ENCODE measurements at regions not wholly inside any gene's neighbourhood (a gene's known extent, or its start where the extent isn't known, plus 50 kb on each side); places are given as distances from the start of the nearest gene placed in this dataset.

- CTCF ChIA-PET (ENCODE audit: partially characterized antibody), result interaction anchor here (0.9 to 1.8 kb wide), 3 partner anchors 13 to 127 kb away, joined by 3 to 7 read pairs (median 3); partner anchors contain the start of genes MRPL32 and PSMA2
- H2BK5ac ChIP-seq (ENCODE audit: low read depth, low read length), result no peak overlapping the region; the same call in 1 of the 2 replicates
- H2BK20ac ChIP-seq (ENCODE audit: low read length), result peak overlapping the region; percentile 62
- 0 out of 8 replicates have a peak overlapping the region, but pooled peaks of 1 of the 4 experiments have one; percentile 19 for H3K4me3 ChIP-seq (ENCODE audit: extremely low read depth in 1 of 4, insufficient read depth in 2 of 4, low read depth in 3 of 4, low read length in 4 of 4)
- no peaks in the 10 kb centered on the region for H3K79me2 ChIP-seq (ENCODE audit: control insufficient read depth in 1 of 2, insufficient read depth in 2 of 2, low read length in 2 of 2)
- H3K9ac ChIP-seq (replicated peaks in 1 of 4; ENCODE audit: extremely low read depth in 1 of 4, low read depth in 3 of 4, low read length in 3 of 4), result no peak overlapping the region
- no peak overlapping the region for H3K27ac ChIP-seq (ENCODE audit: low read depth, low read length)
- no peak for TF ChIP-seq EGR1 (IDR thresholded peaks at IDR 0.05; ENCODE audit: borderline replicate concordance, low read depth, low read length)
- TF ChIP-seq SP1 (IDR thresholded peaks at IDR 0.05; ENCODE audit: low read depth, low read length), result no peak
- TF ChIP-seq CBX8 (IDR thresholded peaks at IDR 0.05; ENCODE audit: borderline replicate concordance, low read depth, low read length), result no peak
- TF ChIP-seq SIN3A (conservative IDR thresholded peaks at IDR 0.05 in 1 of 2, IDR thresholded peaks at IDR 0.05 in 1 of 2; ENCODE audit: low read depth in 1 of 2, low read length in 2 of 2), result no peak
- TF ChIP-seq ZNF274 (IDR thresholded peaks at IDR 0.05; ENCODE audit: borderline replicate concordance, extremely low read depth, low read length), result no peak
- no peak for TF ChIP-seq GABPA (IDR thresholded peaks at IDR 0.05; ENCODE audit: borderline replicate concordance, insufficient read depth, low read length)
- H3K4me2 ChIP-seq (ENCODE audit: insufficient read depth in 1 of 2, low read depth in 2 of 2, low read length in 2 of 2), result peak overlapping the region in 1 of 2 experiments; percentile 7; a peak in 1 of 4 replicates
- 95% methylated on average over 5 of the region's 5 CpGs; no CpG with 5 or more reads in 1 of the 2 experiments for WGBS, 2 experiments (ENCODE audit: extremely low coverage in 1 of 2, insufficient coverage in 1 of 2, insufficient read length in 1 of 2, insufficient replicate concordance in 2 of 2, low coverage in 1 of 2, low lambda C conversion rate in 2 of 2, missing lambda C conversion rate in 1 of 2)
- no peaks in the 10 kb centered on the region for H4K20me1 ChIP-seq (replicated peaks in 1 of 2; ENCODE audit: control insufficient read depth in 1 of 2, insufficient read depth in 2 of 2, low read length in 2 of 2)
- H2AFZ ChIP-seq (ENCODE audit: low read length), result no peak overlapping the region
- DNase-seq (ENCODE audit: low read depth in 1 of 2, low spot score in 2 of 2) (no peak), FAIRE-seq (no peak)
- no peak overlapping the region for H4K8ac ChIP-seq (ENCODE audit: extremely low read depth, insufficient read depth, low read length)
- H2BK15ac ChIP-seq (ENCODE audit: low read length), result no peak overlapping the region
- H3K27me3 ChIP-seq (replicated peaks in 1 of 4; ENCODE audit: control insufficient read depth in 3 of 4, extremely low read depth in 1 of 4, insufficient read depth in 3 of 4, low read length in 3 of 4), result no peaks in the 10 kb centered on the region
- peak overlapping the region; percentile 28 for H4K91ac ChIP-seq (replicated peaks; ENCODE audit: insufficient read length, low read length)
- H3K23me2 ChIP-seq (ENCODE audit: low read depth, low read length), result no peaks in the 10 kb centered on the region
- POLR2A ChIA-PET (ENCODE audit: partially characterized antibody), result interaction anchor here (1.0 to 1.5 kb wide), 2 partner anchors 13 to 127 kb away, joined by 3 to 4 read pairs; partner anchors contain the start of genes MRPL32 and PSMA2
- no peaks in the 10 kb centered on the region for H3K9me3 ChIP-seq (ENCODE audit: insufficient read depth in 2 of 2, low read depth in 1 of 2, low read length in 1 of 2)
- no peak overlapping the region for H3K56ac ChIP-seq (replicated peaks; ENCODE audit: insufficient read length, low read depth, low read length)
- H3K36me3 ChIP-seq (ENCODE audit: control insufficient read depth in 2 of 4, insufficient read depth in 4 of 4, low read length in 3 of 4), result no peaks in the 10 kb centered on the region
- H4K5ac ChIP-seq (ENCODE audit: insufficient read length, low read depth, low read length), result no peak overlapping the region
- H3K23ac ChIP-seq (ENCODE audit: insufficient read length), result no peak overlapping the region
- no peak overlapping the region for H2AK5ac ChIP-seq (ENCODE audit: low read depth, low read length)
- no peak overlapping the region for H3K14ac ChIP-seq (ENCODE audit: insufficient read length)
- H3K4ac ChIP-seq (replicated peaks; ENCODE audit: insufficient read length, low read depth, low read length), result no peak overlapping the region
- peak overlapping the region; percentile 83 for H2BK12ac ChIP-seq (ENCODE audit: low read depth, low read length)
- H2BK120ac ChIP-seq (replicated peaks; ENCODE audit: low read depth, low read length), result no peak overlapping the region
- H3K18ac ChIP-seq (ENCODE audit: extremely low read depth, low read length), result peak overlapping the region; percentile 36; the same call in 1 of the 2 replicates
- no peaks in the 10 kb centered on the region for H3K79me1 ChIP-seq (ENCODE audit: low read depth, low read length)
- peaks cover 0 to 8% (median 3%) of the 10 kb centered on the region in 4 experiments; a peak in 2 of 7 replicates for H3K4me1 ChIP-seq (replicated peaks in 1 of 4; ENCODE audit: control insufficient read depth in 3 of 4, insufficient read depth in 4 of 4, low read length in 3 of 4)
Measured at GRCh38 chr7:43058271-43059066, 54.0 kb upstream of the HECW1 start.

Measured in H1 (cell line).